ENCODE measurements at regions not wholly inside any gene's neighbourhood (a gene's known extent, or its start where the extent isn't known, plus 50 kb on each side); places are given as distances from the start of the nearest gene placed in this dataset.

- DNase-seq = no peak
- Histone ChIP-seq H3K4me1 (ENCODE audit: insufficient read depth, low read length) (no peaks in the 10 kb centered on the region), H3K9me3 (ENCODE audit: insufficient read depth, low read length, severe bottlenecking) (no peaks in the 10 kb centered on the region), H3K9ac (ENCODE audit: low read depth, low read length) (no peak overlapping the region), H3K79me2 (ENCODE audit: insufficient read depth, low read length) (no peaks in the 10 kb centered on the region), H3K27me3 (ENCODE audit: insufficient read depth, low read length, poor library complexity) (no peaks in the 10 kb centered on the region), H2AFZ (ENCODE audit: low read depth, low read length) (no peak overlapping the region), H3K4me3 (ENCODE audit: low read depth in 1 of 2, low read length in 2 of 2) (no peak overlapping the region), H4K20me1 (ENCODE audit: insufficient read depth, low read length) (no peaks in the 10 kb centered on the region), H3K36me3 (ENCODE audit: insufficient read depth, low read length) (no peaks in the 10 kb centered on the region), H3K4me2 (ENCODE audit: insufficient read depth, low read length) (no peak overlapping the region), H3K27ac (ENCODE audit: low read length) (no peak overlapping the region)
- ATAC-seq (ENCODE audit: insufficient read depth, low read depth) = 0 out of 3 replicates have a peak, but pooled peaks have one; percentile 17
- TF ChIP-seq, protein P1, sequence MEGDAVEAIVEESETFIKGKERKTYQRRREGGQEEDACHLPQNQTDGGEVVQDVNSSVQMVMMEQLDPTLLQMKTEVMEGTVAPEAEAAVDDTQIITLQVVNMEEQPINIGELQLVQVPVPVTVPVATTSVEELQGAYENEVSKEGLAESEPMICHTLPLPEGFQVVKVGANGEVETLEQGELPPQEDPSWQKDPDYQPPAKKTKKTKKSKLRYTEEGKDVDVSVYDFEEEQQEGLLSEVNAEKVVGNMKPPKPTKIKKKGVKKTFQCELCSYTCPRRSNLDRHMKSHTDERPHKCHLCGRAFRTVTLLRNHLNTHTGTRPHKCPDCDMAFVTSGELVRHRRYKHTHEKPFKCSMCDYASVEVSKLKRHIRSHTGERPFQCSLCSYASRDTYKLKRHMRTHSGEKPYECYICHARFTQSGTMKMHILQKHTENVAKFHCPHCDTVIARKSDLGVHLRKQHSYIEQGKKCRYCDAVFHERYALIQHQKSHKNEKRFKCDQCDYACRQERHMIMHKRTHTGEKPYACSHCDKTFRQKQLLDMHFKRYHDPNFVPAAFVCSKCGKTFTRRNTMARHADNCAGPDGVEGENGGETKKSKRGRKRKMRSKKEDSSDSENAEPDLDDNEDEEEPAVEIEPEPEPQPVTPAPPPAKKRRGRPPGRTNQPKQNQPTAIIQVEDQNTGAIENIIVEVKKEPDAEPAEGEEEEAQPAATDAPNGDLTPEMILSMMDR (IDR thresholded peaks at IDR 0.05; ENCODE audit: borderline replicate concordance, extremely low read depth, low read length, poor library complexity, severe bottlenecking) = no peak
- no peak for TF ChIP-seq EZH2 (IDR thresholded peaks at IDR 0.05; ENCODE audit: borderline replicate concordance, low read depth, low read length, severe bottlenecking)
Observed at GRCh38 chr12:124620606-124621295, 53.3 kb upstream of the NCOR2 start.

GRCh38 chr12:124618291-124618902, 51.0 kb upstream of the NCOR2 start:
- H3K36me3 ChIP-seq (ENCODE audit: insufficient read depth, low read length) = no peaks in the 10 kb centered on the region
- no peak overlapping the region for H3K4me3 ChIP-seq (ENCODE audit: low read depth in 1 of 2, low read length in 2 of 2)
- no peak overlapping the region for H3K9ac ChIP-seq (ENCODE audit: low read depth, low read length)
- H3K79me2 ChIP-seq (ENCODE audit: insufficient read depth, low read length) = no peaks in the 10 kb centered on the region
- DNase-seq (no peak), ATAC-seq (ENCODE audit: insufficient read depth, low read depth) (no peak)
- no peaks in the 10 kb centered on the region for H4K20me1 ChIP-seq (ENCODE audit: insufficient read depth, low read length)
- no peaks in the 10 kb centered on the region for H3K4me1 ChIP-seq (ENCODE audit: insufficient read depth, low read length)
- H2AFZ ChIP-seq (ENCODE audit: low read depth, low read length) = no peak overlapping the region
- H3K27ac ChIP-seq (ENCODE audit: low read length) = no peak overlapping the region
- H3K27me3 ChIP-seq (ENCODE audit: insufficient read depth, low read length, poor library complexity) = no peaks in the 10 kb centered on the region
- TF ChIP-seq, protein P1 (IDR thresholded peaks at IDR 0.05; ENCODE audit: borderline replicate concordance, extremely low read depth, low read length, poor library complexity, severe bottlenecking) = no peak
- TF ChIP-seq EZH2 (IDR thresholded peaks at IDR 0.05; ENCODE audit: borderline replicate concordance, low read depth, low read length, severe bottlenecking) = no peak
- no peak overlapping the region for H3K4me2 ChIP-seq (ENCODE audit: insufficient read depth, low read length)
- H3K9me3 ChIP-seq (ENCODE audit: insufficient read depth, low read length, severe bottlenecking) = no peaks in the 10 kb centered on the region

DNA sequence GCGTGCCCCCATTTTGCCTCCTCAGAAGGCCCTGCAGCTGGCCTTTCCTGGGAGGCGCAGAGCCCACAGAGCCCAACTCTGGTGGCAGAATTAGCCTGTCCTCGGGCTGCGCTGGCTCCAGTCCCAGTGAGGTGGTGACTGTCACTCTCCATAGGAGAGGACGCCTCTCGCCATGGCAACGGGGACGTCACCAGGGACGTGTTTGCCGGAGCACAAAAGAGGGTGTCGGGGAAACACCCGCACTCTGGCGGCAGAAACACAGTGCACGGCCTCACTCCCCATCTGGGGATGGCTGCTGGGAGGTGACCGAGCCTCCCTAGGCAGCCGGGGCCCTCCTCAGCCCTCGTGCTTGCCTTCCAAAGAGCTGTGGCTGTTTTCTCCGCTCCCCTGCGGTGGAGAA, 50.2 kb upstream of the NCOR2 start:
- no peak overlapping the region for H3K4me2 ChIP-seq (ENCODE audit: insufficient read depth, low read length)
- H2AFZ ChIP-seq (ENCODE audit: low read depth, low read length) = no peak overlapping the region
- H3K9ac ChIP-seq (ENCODE audit: low read depth, low read length) = no peak overlapping the region
- no peaks in the 10 kb centered on the region for H3K79me2 ChIP-seq (ENCODE audit: insufficient read depth, low read length)
- ATAC-seq (ENCODE audit: insufficient read depth, low read depth) (no peak), DNase-seq (no peak)
- no peak overlapping the region for H3K4me3 ChIP-seq (ENCODE audit: low read depth in 1 of 2, low read length in 2 of 2)
- TF ChIP-seq, protein P1 (IDR thresholded peaks at IDR 0.05; ENCODE audit: borderline replicate concordance, extremely low read depth, low read length, poor library complexity, severe bottlenecking) = no peak
- no peak for TF ChIP-seq EZH2 (IDR thresholded peaks at IDR 0.05; ENCODE audit: borderline replicate concordance, low read depth, low read length, severe bottlenecking)
- no peaks in the 10 kb centered on the region for H3K9me3 ChIP-seq (ENCODE audit: insufficient read depth, low read length, severe bottlenecking)
- H4K20me1 ChIP-seq (ENCODE audit: insufficient read depth, low read length) = no peaks in the 10 kb centered on the region
- no peaks in the 10 kb centered on the region for H3K27me3 ChIP-seq (ENCODE audit: insufficient read depth, low read length, poor library complexity)
- H3K36me3 ChIP-seq (ENCODE audit: insufficient read depth, low read length) = no peaks in the 10 kb centered on the region
- H3K4me1 ChIP-seq (ENCODE audit: insufficient read depth, low read length) = no peaks in the 10 kb centered on the region
- H3K27ac ChIP-seq (ENCODE audit: low read length) = no peak overlapping the region
